ENCODE measurements at regions not wholly inside any gene's neighbourhood (a gene's known extent, or its start where the extent isn't known, plus 50 kb on each side); places are given as distances from the start of the nearest gene placed in this dataset.

DNA sequence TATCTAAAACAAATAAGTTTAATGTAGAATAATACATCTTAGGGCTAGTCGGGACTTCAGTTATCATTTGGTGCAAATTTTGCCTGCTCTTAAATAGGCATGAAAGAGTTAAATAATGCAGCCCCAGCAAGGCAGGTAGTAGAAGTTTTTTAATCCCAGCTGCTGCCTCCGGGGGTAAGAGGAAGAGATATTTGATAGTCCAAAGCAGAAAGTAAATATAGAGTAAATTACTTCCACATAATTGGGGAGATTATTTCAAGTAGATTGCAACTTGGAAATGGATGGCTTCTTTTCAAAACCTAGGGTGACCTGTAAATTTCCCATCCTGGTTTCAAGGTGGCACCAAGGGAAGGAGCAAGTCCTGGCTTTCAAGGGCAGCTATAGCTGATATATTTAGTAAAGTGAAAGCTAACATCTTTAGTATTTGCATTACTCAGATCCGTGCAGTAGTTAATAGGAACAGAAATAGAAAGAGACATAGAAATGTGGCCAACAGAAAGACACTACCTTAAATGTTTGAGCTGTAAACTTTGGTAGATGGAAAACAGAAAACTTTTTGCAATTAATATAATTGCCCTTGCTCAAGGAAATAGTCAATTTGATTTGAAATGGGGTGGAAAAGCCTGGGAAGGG is 109.1 kb downstream of the LMO4 start:
- DNase-seq (ENCODE audit: low read depth) = no peak
- TF ChIP-seq, protein P1, sequence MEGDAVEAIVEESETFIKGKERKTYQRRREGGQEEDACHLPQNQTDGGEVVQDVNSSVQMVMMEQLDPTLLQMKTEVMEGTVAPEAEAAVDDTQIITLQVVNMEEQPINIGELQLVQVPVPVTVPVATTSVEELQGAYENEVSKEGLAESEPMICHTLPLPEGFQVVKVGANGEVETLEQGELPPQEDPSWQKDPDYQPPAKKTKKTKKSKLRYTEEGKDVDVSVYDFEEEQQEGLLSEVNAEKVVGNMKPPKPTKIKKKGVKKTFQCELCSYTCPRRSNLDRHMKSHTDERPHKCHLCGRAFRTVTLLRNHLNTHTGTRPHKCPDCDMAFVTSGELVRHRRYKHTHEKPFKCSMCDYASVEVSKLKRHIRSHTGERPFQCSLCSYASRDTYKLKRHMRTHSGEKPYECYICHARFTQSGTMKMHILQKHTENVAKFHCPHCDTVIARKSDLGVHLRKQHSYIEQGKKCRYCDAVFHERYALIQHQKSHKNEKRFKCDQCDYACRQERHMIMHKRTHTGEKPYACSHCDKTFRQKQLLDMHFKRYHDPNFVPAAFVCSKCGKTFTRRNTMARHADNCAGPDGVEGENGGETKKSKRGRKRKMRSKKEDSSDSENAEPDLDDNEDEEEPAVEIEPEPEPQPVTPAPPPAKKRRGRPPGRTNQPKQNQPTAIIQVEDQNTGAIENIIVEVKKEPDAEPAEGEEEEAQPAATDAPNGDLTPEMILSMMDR (conservative IDR thresholded peaks at IDR 0.05; ENCODE audit: control insufficient read depth, insufficient read depth, low read depth, low read length) = no peak
- no peak overlapping the region for H3K4me3 ChIP-seq (ENCODE audit: control insufficient read depth, low read depth, low read length)

DNA sequence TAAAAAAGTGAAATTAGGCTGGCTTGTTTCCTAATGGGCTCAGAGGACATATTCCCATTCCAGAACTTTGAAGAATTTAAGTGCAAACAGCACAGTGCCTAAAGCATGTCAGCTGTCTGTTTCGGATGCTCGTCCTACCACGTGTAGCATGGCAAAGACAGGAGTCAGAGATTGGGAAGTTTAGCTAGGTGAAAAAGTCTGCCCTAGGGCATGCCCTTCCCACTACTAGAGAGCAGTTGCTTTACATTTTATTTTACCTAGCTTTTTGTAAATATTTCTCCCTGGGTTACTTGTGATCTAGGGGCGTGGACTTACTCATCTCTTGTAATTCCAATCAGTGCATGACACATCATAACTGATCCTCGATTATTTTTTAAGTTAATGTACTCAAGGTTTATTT is 111.1 kb downstream of the LMO4 start:
- H3K4me3 ChIP-seq (ENCODE audit: control insufficient read depth, low read depth, low read length) = no peak overlapping the region
- TF ChIP-seq, protein P1 (conservative IDR thresholded peaks at IDR 0.05; ENCODE audit: control insufficient read depth, insufficient read depth, low read depth, low read length) = no peak
- no peak for DNase-seq (ENCODE audit: low read depth)

DNA sequence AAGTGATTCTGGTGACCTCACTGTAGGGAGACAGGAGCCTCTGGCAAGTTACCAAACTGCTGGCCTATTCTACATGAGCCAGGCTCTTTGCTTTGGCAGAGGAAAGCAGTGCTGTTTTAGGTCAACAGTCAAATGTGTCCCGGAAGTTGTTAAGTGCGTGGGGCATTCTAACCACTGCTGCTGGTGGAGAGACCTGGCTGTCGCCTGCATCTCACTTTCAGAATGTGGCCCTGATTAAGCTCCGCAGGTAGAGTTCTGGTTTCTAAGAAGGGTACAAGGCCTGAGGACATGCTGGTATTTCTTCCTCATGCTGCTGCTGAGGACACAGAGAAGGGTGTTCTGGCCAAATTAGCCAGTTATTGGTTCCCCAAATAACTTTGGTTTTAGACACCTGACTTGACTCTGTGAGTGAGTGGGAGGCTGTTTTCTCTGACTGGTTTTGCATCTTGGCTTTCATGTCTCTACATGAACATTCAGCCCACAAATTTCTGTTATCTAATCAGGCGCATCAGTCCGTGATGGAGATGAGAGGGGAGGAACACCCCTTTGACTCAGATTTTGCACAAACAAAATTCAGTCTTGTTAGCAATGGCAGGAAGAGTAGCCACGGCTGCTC is 120.8 kb downstream of the LMO4 start:
- peak; percentile 40 for DNase-seq (ENCODE audit: low read depth)
- TF ChIP-seq, protein P1 (conservative IDR thresholded peaks at IDR 0.05; ENCODE audit: control insufficient read depth, insufficient read depth, low read depth, low read length) = no peak
- H3K4me3 ChIP-seq (ENCODE audit: control insufficient read depth, low read depth, low read length) = no peak overlapping the region

DNA sequence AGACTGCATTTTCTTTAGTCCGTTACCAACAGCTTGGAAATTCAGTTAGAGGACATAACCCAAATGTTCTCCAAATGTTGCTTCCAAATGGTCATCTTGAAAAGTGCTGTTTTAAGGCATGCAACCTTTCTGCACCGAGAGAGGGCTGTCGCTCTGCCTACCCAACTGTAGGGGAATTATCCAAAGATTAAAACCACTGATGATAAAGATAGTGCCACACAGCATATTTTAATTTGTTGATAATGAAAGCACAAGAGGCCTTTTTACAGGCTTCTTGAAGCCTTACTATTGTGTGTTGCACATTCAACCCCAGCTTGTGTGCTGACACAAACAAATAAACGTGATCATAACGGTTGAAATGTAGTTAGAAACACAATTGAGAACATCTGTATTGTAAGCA is 121.5 kb downstream of the LMO4 start:
- TF ChIP-seq, protein P1 (conservative IDR thresholded peaks at IDR 0.05; ENCODE audit: control insufficient read depth, insufficient read depth, low read depth, low read length) = no peak
- DNase-seq (ENCODE audit: low read depth) = no peak
- H3K4me3 ChIP-seq (ENCODE audit: control insufficient read depth, low read depth, low read length) = no peak overlapping the region

DNA sequence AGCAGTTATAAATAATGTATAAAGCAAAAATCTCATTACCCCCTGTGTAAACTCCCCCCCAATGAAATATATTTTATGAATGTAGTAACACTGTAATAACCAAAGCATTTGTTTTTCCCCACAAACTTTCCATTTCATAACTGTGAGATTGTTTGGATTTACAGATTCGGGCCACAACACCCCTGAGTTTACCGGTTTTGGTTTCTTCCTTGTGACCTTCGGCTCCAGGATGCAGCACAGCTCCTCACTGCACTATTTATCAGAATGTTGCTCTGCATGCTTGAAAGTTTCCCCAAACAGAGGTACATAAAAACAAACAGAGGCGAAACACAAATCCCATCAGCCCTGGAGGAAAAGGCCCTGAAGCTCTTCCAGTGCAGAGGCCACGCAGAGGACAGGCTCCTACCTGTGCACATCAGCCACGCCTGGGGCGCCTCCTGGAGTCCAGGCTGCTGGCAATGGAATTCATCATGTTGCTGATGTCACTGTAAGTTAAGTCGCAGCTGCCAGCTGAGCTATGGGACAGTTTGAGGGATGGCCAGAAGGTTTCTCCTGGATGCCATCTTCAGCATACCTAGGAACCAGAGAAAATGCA is 122.0 kb downstream of the LMO4 start:
- DNase-seq (ENCODE audit: low read depth) = no peak
- TF ChIP-seq, protein P1 (conservative IDR thresholded peaks at IDR 0.05; ENCODE audit: control insufficient read depth, insufficient read depth, low read depth, low read length) = no peak
- H3K4me3 ChIP-seq (ENCODE audit: control insufficient read depth, low read depth, low read length) = no peak overlapping the region

DNA sequence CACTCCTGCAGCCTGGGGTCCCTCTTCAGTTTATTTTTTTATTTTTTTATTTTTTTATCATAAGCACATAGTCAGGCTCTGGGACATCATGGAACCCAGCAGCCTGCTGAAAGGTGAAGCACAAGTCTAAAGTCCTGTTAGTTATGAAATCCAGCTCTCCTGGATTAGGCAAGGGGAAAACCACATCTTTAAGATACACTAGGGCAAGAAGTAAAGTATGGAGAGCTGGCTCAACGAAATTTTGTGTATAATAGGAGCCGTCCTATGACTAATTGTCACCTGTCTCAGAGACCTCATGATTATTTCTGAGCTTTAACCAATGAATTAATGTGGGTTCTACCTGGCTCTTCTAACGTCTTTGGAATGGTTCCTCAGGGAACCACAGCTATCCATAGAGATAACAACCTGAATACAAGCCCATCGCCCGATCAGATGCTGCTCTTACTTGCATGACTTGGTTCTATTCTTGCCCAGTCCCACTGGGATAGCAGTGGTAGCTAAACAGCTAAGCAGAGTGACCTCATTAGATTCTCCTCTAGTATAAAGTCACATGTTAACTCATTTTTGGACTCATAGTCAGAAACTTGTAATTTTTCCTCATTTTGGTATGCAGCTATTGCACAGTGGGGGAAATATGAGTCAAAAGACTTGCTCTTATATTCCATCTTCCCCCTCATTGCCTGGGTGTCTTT is 122.7 kb downstream of the LMO4 start:
- no peak overlapping the region for H3K4me3 ChIP-seq (ENCODE audit: control insufficient read depth, low read depth, low read length)
- DNase-seq (ENCODE audit: low read depth) = peak; percentile 80
- TF ChIP-seq, protein P1 (conservative IDR thresholded peaks at IDR 0.05; ENCODE audit: control insufficient read depth, insufficient read depth, low read depth, low read length) = no peak

All from fibroblast of mammary gland (primary cell).